HCT116 (cell line): ENCODE measurements at regions not wholly inside any gene's neighbourhood (a gene's known extent, or its start where the extent isn't known, plus 50 kb on each side); places are given as distances from the start of the nearest gene placed in this dataset.

Experiments
- ATAC-seq: fragments of 200-7000 bp; cut with Tn5 transposase; 2 replicates; pipeline ENCODE4 v1.9.1; 2020; ENCODE audit warnings: mild to moderate bottlenecking, moderate library complexity
- BruUV-seq: library from RNA; stranded (reverse); fragments of 400-500 nt; replicated peaks from 2 replicates; lab custom pipeline; 2021; lab: Mats Ljungman, UMichigan
- CTCF ChIA-PET: fragments of 300-600 bp; sonication (Branson Sonifier 250); formaldehyde crosslinking; loops from one replicate; lab custom pipeline; 2021; ENCODE audit warnings: antibody characterized with exemption; lab: Charles Lee
- POLR2A ChIA-PET: fragments of 300-600, 350-600 bp; sonication (Branson Sonifier 250); formaldehyde crosslinking; loops from one replicate; lab custom pipeline; 2021; ENCODE audit warnings: antibody characterized with exemption; lab: Charles Lee
- RAD21 ChIA-PET, 2 experiments: fragments of 300-600 bp; sonication (Branson Sonifier 250); formaldehyde crosslinking; loops; one replicate each; lab custom pipeline; 2023; ENCODE audit warnings: low total read pairs in 2 of 2; ENCODE audit not compliant: uncharacterized antibody in 2 of 2, unreplicated experiment in 2 of 2, low non-redundant PET in 1 of 2; lab: Charles Lee
- DNase-seq: peaks from one replicate; pipeline ENCODE4 v3.0.0-alpha.2; 2010; ENCODE audit warnings: low read depth, low spot score
- H2AFZ ChIP-seq: fragments of 200-600 bp; shearing (Covaris generic), sonication (generic); 2 replicates; pipeline ENCODE4 v1.6.1; 2017; ENCODE audit warnings: low read depth, mixed run types, mixed read lengths, antibody characterized with exemption, low read length; ENCODE audit not compliant: poor library complexity, severe bottlenecking
- H3K27ac ChIP-seq: 2 replicates; pipeline ENCODE4 v1.5.1; 2012; ENCODE audit warnings: low read depth, low read length
- H3K27me3 ChIP-seq: fragments of 200-600 bp; sonication (generic); 2 replicates; pipeline ENCODE4 v1.6.1; 2016; ENCODE audit warnings: mixed run types, low read length, mixed read lengths; ENCODE audit not compliant: insufficient read depth
- H3K36me3 ChIP-seq, 2 experiments: fragments of 200-500 bp in 1 of 2; fragments of 200-600 bp in 1 of 2; sonication (Bioruptor generic) in 1 of 2; sonication (generic) in 1 of 2; 2 replicates each; pipeline versions ENCODE4 v1.5.1 to v1.6.1; 2014 to 2016; ENCODE audit warnings: low read length in 2 of 2, inconsistent platforms in 1 of 2, mixed read lengths in 1 of 2, mixed run types in 1 of 2; ENCODE audit not compliant: insufficient read depth in 2 of 2, control insufficient read depth in 1 of 2
- H3K4me1 ChIP-seq, 2 experiments: fragments of 200-600 bp in 1 of 2; sonication (generic) in 1 of 2; 2 replicates each; pipeline versions ENCODE4 v1.5.1 to v1.6.1; 2012 to 2017; ENCODE audit warnings: low read length in 2 of 2, inconsistent platforms in 1 of 2, mild to moderate bottlenecking in 1 of 2, mixed read lengths in 1 of 2, mixed run types in 1 of 2, moderate library complexity in 1 of 2; ENCODE audit not compliant: insufficient read depth in 2 of 2, control insufficient read depth in 1 of 2
- H3K4me2 ChIP-seq: fragments of 200-600 bp; sonication (generic); 2 replicates; pipeline ENCODE4 v1.6.1; 2017; ENCODE audit warnings: mixed run types, low read length, mixed read lengths
- H3K4me3 ChIP-seq, 2 experiments: fragments of 200-600 bp in 1 of 2; sonication (generic) in 1 of 2; replicated peaks in 1 of 2; 2 replicates each; pipeline ENCODE4 v1.5.1; 2011 to 2016; ENCODE audit warnings: low read length in 2 of 2, control low read depth in 1 of 2, low read depth in 1 of 2, mild to moderate bottlenecking in 1 of 2, mixed read lengths in 1 of 2, mixed run types in 1 of 2
- H3K79me2 ChIP-seq: fragments of 200-600 bp; sonication (generic); 2 replicates; pipeline ENCODE4 v1.6.1; 2017; ENCODE audit warnings: mild to moderate bottlenecking, mixed run types, low read length, moderate library complexity, mixed read lengths; ENCODE audit not compliant: insufficient read depth
- H3K9ac ChIP-seq: fragments of 200-600 bp; sonication (generic); 2 replicates; pipeline ENCODE4 v1.6.1; 2016; ENCODE audit warnings: low read length, mixed read lengths
- H3K9me2 ChIP-seq: fragments of 200-600 bp; sonication (generic), shearing (Covaris generic); 2 replicates; pipeline ENCODE4 v1.6.1; 2017; ENCODE audit warnings: mixed run types, mild to moderate bottlenecking, moderate library complexity; ENCODE audit not compliant: insufficient read depth
- H3K9me3 ChIP-seq, 2 experiments: fragments of 200-500 bp in 1 of 2; fragments of 200-600 bp in 1 of 2; sonication (Bioruptor generic) in 1 of 2; sonication (generic) in 1 of 2; 2 replicates each; pipeline ENCODE4 v1.6.1; 2014 to 2017; ENCODE audit warnings: low read length in 2 of 2, mixed read lengths in 2 of 2, inconsistent platforms in 1 of 2, low read depth in 1 of 2, mild to moderate bottlenecking in 1 of 2, mixed run types in 1 of 2, moderate library complexity in 1 of 2; ENCODE audit not compliant: control insufficient read depth in 1 of 2, insufficient read depth in 1 of 2
- H4K20me1 ChIP-seq: fragments of 200-600 bp; sonication (generic), shearing (Covaris generic); 2 replicates; pipeline ENCODE4 v1.6.1; 2017; ENCODE audit warnings: mixed run types, mild to moderate bottlenecking, moderate library complexity; ENCODE audit not compliant: insufficient read depth
- CEBPB ChIP-seq: IDR thresholded peaks from 2 replicates; pipeline ENCODE4 v1.6.1; 2012; ENCODE audit warnings: low read depth
- ELF1 ChIP-seq: IDR thresholded peaks from 2 replicates; pipeline ENCODE4 v1.6.1; 2012; ENCODE audit warnings: low read depth, borderline replicate concordance
- EZH2 ChIP-seq: fragments of 200-600 bp; sonication (generic); IDR thresholded peaks from 2 replicates; pipeline ENCODE4 v1.6.1; 2017; ENCODE audit warnings: antibody characterized with exemption, mixed run types
- FOSL1 ChIP-seq: IDR thresholded peaks from 2 replicates; pipeline ENCODE4 v1.6.1; 2012; ENCODE audit warnings: low read depth
- JUND ChIP-seq: IDR thresholded peaks from 2 replicates; pipeline ENCODE4 v1.6.1; 2012
- POLR2AphosphoS5 ChIP-seq: IDR thresholded peaks from 2 replicates; pipeline ENCODE4 v1.6.1; 2011; ENCODE audit warnings: mild to moderate bottlenecking, low read depth, low read length, moderate library complexity
- RAD21 ChIP-seq: IDR thresholded peaks from 2 replicates; pipeline ENCODE4 v1.6.1; 2012; ENCODE audit warnings: low read depth, mild to moderate bottlenecking
- SP1 ChIP-seq: IDR thresholded peaks from 2 replicates; pipeline ENCODE4 v1.6.1; 2012; ENCODE audit warnings: low read depth
- YY1 ChIP-seq: IDR thresholded peaks from 2 replicates; pipeline ENCODE4 v1.6.1; 2011; ENCODE audit warnings: low read length, low read depth, moderate library complexity, mild to moderate bottlenecking; ENCODE audit not compliant: insufficient replicate concordance; ENCODE audit errors: extremely low read depth
- ZFX ChIP-seq: fragments of 450-650 bp; IDR thresholded peaks from 2 replicates; pipeline ENCODE4 v1.6.1; 2017
- intact Hi-C: fragments of 100-400 bp; cut with micrococcal nuclease; formaldehyde crosslinking; loops from 2 replicates; pipeline ENCODE4 v1.10.0; 2022
- TF ChIP-seq, protein P1 (sequence below): IDR thresholded peaks from 2 replicates; pipeline ENCODE4 v1.6.1; 2012
- TF ChIP-seq, protein P2 (sequence below): IDR thresholded peaks from 2 replicates; pipeline ENCODE4 v1.6.1; 2012; ENCODE audit warnings: low read depth
- TF ChIP-seq, protein P3 (sequence below): IDR thresholded peaks from 2 replicates; pipeline ENCODE4 v1.6.1; 2011; ENCODE audit warnings: mild to moderate bottlenecking, low read length, moderate library complexity; ENCODE audit not compliant: insufficient replicate concordance; ENCODE audit errors: extremely low read depth
- TF ChIP-seq, protein P4 (sequence below): IDR thresholded peaks from 2 replicates; pipeline ENCODE4 v1.6.1; 2012
- TF ChIP-seq, protein P5 (sequence below), 3 experiments: fragments of 200-600 bp in 1 of 3; sonication (generic) in 1 of 3; IDR thresholded peaks in 2 of 3; conservative IDR thresholded peaks in 1 of 3; 2 replicates each; pipeline ENCODE4 v1.5.1; 2012 to 2017; ENCODE audit warnings: low read depth in 2 of 3, low read length in 2 of 3, antibody characterized with exemption in 1 of 3, borderline replicate concordance in 1 of 3, control low read depth in 1 of 3, mild to moderate bottlenecking in 1 of 3, mixed read lengths in 1 of 3, mixed run types in 1 of 3, moderate library complexity in 1 of 3; ENCODE audit not compliant: insufficient read depth in 1 of 3

DNA sequence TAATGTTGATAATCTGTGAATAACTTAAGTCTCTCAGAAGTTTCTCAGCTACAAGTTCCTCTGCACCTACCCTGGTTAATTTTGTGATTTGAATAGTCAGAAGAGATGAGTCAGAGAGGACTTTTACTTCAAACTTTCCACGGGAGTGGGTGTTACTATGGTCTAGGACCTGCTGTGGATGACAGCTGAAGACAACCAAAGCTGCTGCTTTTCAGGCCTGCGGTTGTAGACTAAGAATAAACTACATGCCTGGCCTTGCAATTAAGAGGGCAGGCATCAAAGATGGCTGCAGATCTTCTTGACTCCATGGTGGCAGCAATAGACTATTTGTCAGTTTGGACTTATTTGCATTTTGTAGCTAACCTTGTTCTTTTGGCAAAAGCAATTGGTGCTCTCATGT, 227.1 kb upstream of the KRR1 start (continued):
- TF ChIP-seq, protein P1, sequence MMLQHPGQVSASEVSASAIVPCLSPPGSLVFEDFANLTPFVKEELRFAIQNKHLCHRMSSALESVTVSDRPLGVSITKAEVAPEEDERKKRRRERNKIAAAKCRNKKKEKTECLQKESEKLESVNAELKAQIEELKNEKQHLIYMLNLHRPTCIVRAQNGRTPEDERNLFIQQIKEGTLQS: no peak

DNA sequence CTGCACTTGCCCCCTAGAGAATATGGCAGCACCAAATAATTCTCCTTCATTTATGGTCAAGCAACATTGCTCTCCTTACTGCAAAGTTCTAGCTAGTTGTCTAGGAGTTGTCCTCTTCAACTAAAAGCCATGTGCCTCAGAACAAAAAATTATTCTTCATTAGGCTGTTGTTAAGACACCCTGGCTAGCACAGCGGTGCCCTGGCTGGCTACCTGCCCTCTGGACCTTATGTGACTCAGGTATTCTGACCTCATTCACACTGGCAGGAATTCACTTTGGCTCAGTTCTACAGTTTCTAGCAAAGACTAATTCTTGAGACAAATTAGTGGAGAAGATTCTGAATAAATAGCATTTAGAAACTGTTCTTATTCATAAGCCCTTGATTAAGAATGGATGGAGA, 224.4 kb upstream of the KRR1 start:
- POLR2A ChIA-PET: interaction anchor here (0.8 to 1.5 kb wide), 2 partner anchors 9 to 12 kb away, joined by 4 to 6 read pairs; no protein-coding TSS in a partner anchor
- BruUV-seq: no TSS peak
- Histone ChIP-seq H3K9ac (peak overlapping the region; percentile 52), H3K79me2 (peaks cover 5% of the 10 kb centered on the region; the same call in 1 of the 2 replicates), H3K36me3 (no peaks in the 10 kb centered on the region), H3K4me3 (no peak overlapping the region), H3K27ac (peak overlapping the region; percentile 90), H2AFZ (no peak overlapping the region), H3K27me3 (no peaks in the 10 kb centered on the region), H4K20me1 (no peaks in the 10 kb centered on the region), H3K9me2 (no peaks in the 10 kb centered on the region), H3K4me2 (peak overlapping the region; percentile 43), H3K9me3 (no peaks in the 10 kb centered on the region), H3K4me1 (peaks cover 69 to 80% of the 10 kb centered on the region in 2 experiments)
- RAD21 ChIA-PET: no interaction called here
- DNase-seq (no peak), ATAC-seq (peak; percentile 55)
- intact Hi-C loops: no loop called here
- TF ChIP-seq FOSL1: 0 out of 2 replicates have a peak, but pooled peaks have one; percentile 42
- no peak for TF ChIP-seq ELF1
- TF ChIP-seq YY1: no peak
- peak; percentile 67 for TF ChIP-seq SP1
- TF ChIP-seq RAD21: no peak
- TF ChIP-seq, protein P2, sequence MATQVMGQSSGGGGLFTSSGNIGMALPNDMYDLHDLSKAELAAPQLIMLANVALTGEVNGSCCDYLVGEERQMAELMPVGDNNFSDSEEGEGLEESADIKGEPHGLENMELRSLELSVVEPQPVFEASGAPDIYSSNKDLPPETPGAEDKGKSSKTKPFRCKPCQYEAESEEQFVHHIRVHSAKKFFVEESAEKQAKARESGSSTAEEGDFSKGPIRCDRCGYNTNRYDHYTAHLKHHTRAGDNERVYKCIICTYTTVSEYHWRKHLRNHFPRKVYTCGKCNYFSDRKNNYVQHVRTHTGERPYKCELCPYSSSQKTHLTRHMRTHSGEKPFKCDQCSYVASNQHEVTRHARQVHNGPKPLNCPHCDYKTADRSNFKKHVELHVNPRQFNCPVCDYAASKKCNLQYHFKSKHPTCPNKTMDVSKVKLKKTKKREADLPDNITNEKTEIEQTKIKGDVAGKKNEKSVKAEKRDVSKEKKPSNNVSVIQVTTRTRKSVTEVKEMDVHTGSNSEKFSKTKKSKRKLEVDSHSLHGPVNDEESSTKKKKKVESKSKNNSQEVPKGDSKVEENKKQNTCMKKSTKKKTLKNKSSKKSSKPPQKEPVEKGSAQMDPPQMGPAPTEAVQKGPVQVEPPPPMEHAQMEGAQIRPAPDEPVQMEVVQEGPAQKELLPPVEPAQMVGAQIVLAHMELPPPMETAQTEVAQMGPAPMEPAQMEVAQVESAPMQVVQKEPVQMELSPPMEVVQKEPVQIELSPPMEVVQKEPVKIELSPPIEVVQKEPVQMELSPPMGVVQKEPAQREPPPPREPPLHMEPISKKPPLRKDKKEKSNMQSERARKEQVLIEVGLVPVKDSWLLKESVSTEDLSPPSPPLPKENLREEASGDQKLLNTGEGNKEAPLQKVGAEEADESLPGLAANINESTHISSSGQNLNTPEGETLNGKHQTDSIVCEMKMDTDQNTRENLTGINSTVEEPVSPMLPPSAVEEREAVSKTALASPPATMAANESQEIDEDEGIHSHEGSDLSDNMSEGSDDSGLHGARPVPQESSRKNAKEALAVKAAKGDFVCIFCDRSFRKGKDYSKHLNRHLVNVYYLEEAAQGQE: no peak
- TF ChIP-seq CEBPB: peak; percentile 31; the same call in 1 of the 2 replicates
- TF ChIP-seq ZFX: no peak
- TF ChIP-seq, protein P3, sequence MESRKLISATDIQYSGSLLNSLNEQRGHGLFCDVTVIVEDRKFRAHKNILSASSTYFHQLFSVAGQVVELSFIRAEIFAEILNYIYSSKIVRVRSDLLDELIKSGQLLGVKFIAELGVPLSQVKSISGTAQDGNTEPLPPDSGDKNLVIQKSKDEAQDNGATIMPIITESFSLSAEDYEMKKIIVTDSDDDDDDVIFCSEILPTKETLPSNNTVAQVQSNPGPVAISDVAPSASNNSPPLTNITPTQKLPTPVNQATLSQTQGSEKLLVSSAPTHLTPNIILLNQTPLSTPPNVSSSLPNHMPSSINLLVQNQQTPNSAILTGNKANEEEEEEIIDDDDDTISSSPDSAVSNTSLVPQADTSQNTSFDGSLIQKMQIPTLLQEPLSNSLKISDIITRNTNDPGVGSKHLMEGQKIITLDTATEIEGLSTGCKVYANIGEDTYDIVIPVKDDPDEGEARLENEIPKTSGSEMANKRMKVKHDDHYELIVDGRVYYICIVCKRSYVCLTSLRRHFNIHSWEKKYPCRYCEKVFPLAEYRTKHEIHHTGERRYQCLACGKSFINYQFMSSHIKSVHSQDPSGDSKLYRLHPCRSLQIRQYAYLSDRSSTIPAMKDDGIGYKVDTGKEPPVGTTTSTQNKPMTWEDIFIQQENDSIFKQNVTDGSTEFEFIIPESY: no peak
- TF ChIP-seq, protein P4, sequence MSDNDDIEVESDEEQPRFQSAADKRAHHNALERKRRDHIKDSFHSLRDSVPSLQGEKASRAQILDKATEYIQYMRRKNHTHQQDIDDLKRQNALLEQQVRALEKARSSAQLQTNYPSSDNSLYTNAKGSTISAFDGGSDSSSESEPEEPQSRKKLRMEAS: 0 out of 2 replicates have a peak, but pooled peaks have one; percentile 40
- TF ChIP-seq EZH2: no peak
- TF ChIP-seq POLR2AphosphoS5: no peak
- TF ChIP-seq, protein P5, sequence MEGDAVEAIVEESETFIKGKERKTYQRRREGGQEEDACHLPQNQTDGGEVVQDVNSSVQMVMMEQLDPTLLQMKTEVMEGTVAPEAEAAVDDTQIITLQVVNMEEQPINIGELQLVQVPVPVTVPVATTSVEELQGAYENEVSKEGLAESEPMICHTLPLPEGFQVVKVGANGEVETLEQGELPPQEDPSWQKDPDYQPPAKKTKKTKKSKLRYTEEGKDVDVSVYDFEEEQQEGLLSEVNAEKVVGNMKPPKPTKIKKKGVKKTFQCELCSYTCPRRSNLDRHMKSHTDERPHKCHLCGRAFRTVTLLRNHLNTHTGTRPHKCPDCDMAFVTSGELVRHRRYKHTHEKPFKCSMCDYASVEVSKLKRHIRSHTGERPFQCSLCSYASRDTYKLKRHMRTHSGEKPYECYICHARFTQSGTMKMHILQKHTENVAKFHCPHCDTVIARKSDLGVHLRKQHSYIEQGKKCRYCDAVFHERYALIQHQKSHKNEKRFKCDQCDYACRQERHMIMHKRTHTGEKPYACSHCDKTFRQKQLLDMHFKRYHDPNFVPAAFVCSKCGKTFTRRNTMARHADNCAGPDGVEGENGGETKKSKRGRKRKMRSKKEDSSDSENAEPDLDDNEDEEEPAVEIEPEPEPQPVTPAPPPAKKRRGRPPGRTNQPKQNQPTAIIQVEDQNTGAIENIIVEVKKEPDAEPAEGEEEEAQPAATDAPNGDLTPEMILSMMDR (IDR thresholded peaks at IDR 0.05 in 2 of 3, conservative IDR thresholded peaks at IDR 0.05 in 1 of 3; ENCODE audit: borderline replicate concordance in 1 of 3, insufficient read depth in 1 of 3, low read depth in 2 of 3, low read length in 2 of 3): no peak
- peak; percentile 37; the same call in 1 of the 2 replicates for TF ChIP-seq JUND
- CTCF ChIA-PET: no interaction called here
